WTC11 (cell line): ENCODE measurements at regions not wholly inside any gene's neighbourhood (a gene's known extent, or its start where the extent isn't known, plus 50 kb on each side); places are given as distances from the start of the nearest gene placed in this dataset.

Experiments used
- FOXP1 ChIP-seq: sonication (generic); formaldehyde crosslinking; IDR thresholded peaks from 2 replicates; pipeline ENCODE4 v1.8.0; 2022; ENCODE audit warnings: missing genetic modification reagents, mild to moderate bottlenecking, moderate library complexity, borderline replicate concordance
- NFYB ChIP-seq: sonication (generic); formaldehyde crosslinking; conservative IDR thresholded peaks from 2 replicates; pipeline ENCODE4 v1.8.0; 2022; ENCODE audit warnings: low read depth, missing genetic modification reagents
- NR1H2 ChIP-seq: sonication (generic); formaldehyde crosslinking; IDR thresholded peaks from 2 replicates; pipeline ENCODE4 v1.9.0; 2021; ENCODE audit warnings: mild to moderate bottlenecking, moderate library complexity, missing genetic modification reagents
- NR2C2 ChIP-seq: sonication (generic); formaldehyde crosslinking; IDR thresholded peaks from 2 replicates; pipeline ENCODE4 v1.8.0; 2022; ENCODE audit warnings: mild to moderate bottlenecking, missing genetic modification reagents
- NR3C1 ChIP-seq: sonication (generic); formaldehyde crosslinking; conservative IDR thresholded peaks from 2 replicates; pipeline ENCODE4 v1.8.1; 2023; ENCODE audit warnings: low read depth, mild to moderate bottlenecking, missing genetic modification reagents
- SP1 ChIP-seq: sonication (generic); formaldehyde crosslinking; conservative IDR thresholded peaks from 2 replicates; pipeline ENCODE4 v1.8.1; 2022; ENCODE audit warnings: missing genetic modification reagents
- ZNF138 ChIP-seq: sonication (generic); formaldehyde crosslinking; conservative IDR thresholded peaks from 2 replicates; pipeline ENCODE4 v1.8.1; 2022; ENCODE audit warnings: mild to moderate bottlenecking, moderate library complexity, missing genetic modification reagents
- TF ChIP-seq, protein P1 (sequence below): sonication (generic); formaldehyde crosslinking; IDR thresholded peaks from 2 replicates; pipeline ENCODE4 v1.8.0; 2022; ENCODE audit warnings: mild to moderate bottlenecking, missing genetic modification reagents
- TF ChIP-seq, protein P2 (sequence below): sonication (generic); formaldehyde crosslinking; IDR thresholded peaks from 2 replicates; pipeline ENCODE4 v1.8.1; 2022; ENCODE audit warnings: mild to moderate bottlenecking, missing genetic modification reagents, moderate library complexity, borderline replicate concordance
- TF ChIP-seq, protein P3 (sequence below): fragments of 200-600 bp; IDR thresholded peaks from 2 replicates; pipeline ENCODE4 v1.8.0; 2022; ENCODE audit warnings: antibody characterized with exemption
- TF ChIP-seq, protein P4 (sequence below): sonication (generic); formaldehyde crosslinking; IDR thresholded peaks from 2 replicates; pipeline ENCODE4 v1.8.0; 2022; ENCODE audit warnings: missing genetic modification reagents
- TF ChIP-seq, protein P5 (sequence below): sonication (generic); formaldehyde crosslinking; IDR thresholded peaks from 2 replicates; pipeline ENCODE4 v1.8.0; 2022; ENCODE audit warnings: mild to moderate bottlenecking, missing genetic modification reagents
- TF ChIP-seq, protein P6 (sequence below): sonication (generic); formaldehyde crosslinking; IDR thresholded peaks from 2 replicates; pipeline ENCODE4 v1.8.1; 2023; ENCODE audit warnings: mild to moderate bottlenecking, missing genetic modification reagents, moderate library complexity

DNA sequence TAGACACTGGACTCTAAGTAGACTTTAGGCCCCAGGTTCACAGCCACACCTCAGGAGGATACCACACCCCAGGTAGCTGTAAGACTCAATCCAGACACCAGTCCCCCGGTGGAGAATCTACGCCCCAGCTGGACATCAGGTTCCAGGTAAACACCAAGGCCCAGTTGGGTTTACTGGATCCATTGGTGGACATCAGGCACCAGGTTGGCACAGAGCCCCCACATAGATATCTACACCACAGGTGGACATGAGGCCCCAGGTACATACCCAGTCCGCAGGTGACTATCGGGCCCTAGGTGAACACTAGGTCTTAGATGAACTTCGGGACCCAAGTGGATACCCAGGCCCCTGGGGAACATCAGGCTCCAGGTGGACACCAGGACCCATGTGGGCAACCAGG is 58.9 kb upstream of the SEPTIN5 start:
- TF ChIP-seq ZNF138 (CRISPR knock-in tag), result no peak
- TF ChIP-seq, protein P1, sequence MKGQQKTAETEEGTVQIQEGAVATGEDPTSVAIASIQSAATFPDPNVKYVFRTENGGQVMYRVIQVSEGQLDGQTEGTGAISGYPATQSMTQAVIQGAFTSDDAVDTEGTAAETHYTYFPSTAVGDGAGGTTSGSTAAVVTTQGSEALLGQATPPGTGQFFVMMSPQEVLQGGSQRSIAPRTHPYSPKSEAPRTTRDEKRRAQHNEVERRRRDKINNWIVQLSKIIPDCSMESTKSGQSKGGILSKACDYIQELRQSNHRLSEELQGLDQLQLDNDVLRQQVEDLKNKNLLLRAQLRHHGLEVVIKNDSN (CRISPR knock-in tag), result no peak
- no peak for TF ChIP-seq NR1H2 (CRISPR knock-in tag)
- TF ChIP-seq, protein P2, sequence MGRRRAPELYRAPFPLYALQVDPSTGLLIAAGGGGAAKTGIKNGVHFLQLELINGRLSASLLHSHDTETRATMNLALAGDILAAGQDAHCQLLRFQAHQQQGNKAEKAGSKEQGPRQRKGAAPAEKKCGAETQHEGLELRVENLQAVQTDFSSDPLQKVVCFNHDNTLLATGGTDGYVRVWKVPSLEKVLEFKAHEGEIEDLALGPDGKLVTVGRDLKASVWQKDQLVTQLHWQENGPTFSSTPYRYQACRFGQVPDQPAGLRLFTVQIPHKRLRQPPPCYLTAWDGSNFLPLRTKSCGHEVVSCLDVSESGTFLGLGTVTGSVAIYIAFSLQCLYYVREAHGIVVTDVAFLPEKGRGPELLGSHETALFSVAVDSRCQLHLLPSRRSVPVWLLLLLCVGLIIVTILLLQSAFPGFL (CRISPR knock-in tag), result no peak
- TF ChIP-seq, protein P3, sequence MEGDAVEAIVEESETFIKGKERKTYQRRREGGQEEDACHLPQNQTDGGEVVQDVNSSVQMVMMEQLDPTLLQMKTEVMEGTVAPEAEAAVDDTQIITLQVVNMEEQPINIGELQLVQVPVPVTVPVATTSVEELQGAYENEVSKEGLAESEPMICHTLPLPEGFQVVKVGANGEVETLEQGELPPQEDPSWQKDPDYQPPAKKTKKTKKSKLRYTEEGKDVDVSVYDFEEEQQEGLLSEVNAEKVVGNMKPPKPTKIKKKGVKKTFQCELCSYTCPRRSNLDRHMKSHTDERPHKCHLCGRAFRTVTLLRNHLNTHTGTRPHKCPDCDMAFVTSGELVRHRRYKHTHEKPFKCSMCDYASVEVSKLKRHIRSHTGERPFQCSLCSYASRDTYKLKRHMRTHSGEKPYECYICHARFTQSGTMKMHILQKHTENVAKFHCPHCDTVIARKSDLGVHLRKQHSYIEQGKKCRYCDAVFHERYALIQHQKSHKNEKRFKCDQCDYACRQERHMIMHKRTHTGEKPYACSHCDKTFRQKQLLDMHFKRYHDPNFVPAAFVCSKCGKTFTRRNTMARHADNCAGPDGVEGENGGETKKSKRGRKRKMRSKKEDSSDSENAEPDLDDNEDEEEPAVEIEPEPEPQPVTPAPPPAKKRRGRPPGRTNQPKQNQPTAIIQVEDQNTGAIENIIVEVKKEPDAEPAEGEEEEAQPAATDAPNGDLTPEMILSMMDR, result no peak
- no peak for TF ChIP-seq SP1
- TF ChIP-seq, protein P4, sequence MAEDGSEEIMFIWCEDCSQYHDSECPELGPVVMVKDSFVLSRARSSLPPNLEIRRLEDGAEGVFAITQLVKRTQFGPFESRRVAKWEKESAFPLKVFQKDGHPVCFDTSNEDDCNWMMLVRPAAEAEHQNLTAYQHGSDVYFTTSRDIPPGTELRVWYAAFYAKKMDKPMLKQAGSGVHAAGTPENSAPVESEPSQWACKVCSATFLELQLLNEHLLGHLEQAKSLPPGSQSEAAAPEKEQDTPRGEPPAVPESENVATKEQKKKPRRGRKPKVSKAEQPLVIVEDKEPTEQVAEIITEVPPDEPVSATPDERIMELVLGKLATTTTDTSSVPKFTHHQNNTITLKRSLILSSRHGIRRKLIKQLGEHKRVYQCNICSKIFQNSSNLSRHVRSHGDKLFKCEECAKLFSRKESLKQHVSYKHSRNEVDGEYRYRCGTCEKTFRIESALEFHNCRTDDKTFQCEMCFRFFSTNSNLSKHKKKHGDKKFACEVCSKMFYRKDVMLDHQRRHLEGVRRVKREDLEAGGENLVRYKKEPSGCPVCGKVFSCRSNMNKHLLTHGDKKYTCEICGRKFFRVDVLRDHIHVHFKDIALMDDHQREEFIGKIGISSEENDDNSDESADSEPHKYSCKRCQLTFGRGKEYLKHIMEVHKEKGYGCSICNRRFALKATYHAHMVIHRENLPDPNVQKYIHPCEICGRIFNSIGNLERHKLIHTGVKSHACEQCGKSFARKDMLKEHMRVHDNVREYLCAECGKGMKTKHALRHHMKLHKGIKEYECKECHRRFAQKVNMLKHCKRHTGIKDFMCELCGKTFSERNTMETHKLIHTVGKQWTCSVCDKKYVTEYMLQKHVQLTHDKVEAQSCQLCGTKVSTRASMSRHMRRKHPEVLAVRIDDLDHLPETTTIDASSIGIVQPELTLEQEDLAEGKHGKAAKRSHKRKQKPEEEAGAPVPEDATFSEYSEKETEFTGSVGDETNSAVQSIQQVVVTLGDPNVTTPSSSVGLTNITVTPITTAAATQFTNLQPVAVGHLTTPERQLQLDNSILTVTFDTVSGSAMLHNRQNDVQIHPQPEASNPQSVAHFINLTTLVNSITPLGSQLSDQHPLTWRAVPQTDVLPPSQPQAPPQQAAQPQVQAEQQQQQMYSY (CRISPR knock-in tag), result no peak
- TF ChIP-seq NR3C1, result no peak
- TF ChIP-seq NFYB (CRISPR knock-in tag), result no peak
- no peak for TF ChIP-seq FOXP1 (CRISPR knock-in tag)
- TF ChIP-seq, protein P5, sequence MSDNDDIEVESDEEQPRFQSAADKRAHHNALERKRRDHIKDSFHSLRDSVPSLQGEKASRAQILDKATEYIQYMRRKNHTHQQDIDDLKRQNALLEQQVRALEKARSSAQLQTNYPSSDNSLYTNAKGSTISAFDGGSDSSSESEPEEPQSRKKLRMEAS (CRISPR knock-in tag), result no peak
- no peak for TF ChIP-seq NR2C2 (CRISPR knock-in tag)
- TF ChIP-seq, protein P6, sequence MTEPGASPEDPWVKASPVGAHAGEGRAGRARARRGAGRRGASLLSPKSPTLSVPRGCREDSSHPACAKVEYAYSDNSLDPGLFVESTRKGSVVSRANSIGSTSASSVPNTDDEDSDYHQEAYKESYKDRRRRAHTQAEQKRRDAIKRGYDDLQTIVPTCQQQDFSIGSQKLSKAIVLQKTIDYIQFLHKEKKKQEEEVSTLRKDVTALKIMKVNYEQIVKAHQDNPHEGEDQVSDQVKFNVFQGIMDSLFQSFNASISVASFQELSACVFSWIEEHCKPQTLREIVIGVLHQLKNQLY (CRISPR knock-in tag), result no peak
